Stomach (tissue), 4 donors: ENCODE measurements at regions not wholly inside any gene's neighbourhood (a gene's known extent, or its start where the extent isn't known, plus 50 kb on each side); places are given as distances from the start of the nearest gene placed in this dataset.

Experiments
- CTCF ChIP-seq, 7 experiments: fragments of 450-650 bp in 4 of 7; fragments of 200-600 bp in 3 of 7; sonication (generic) in 3 of 7; IDR thresholded peaks; one replicate each; pipeline ENCODE4 v1.5.1; 2016 to 2019; ENCODE audit warnings: antibody characterized with exemption in 7 of 7, control low read depth in 2 of 7, mild to moderate bottlenecking in 1 of 7
- EP300 ChIP-seq: sonication (generic); formaldehyde crosslinking; IDR thresholded peaks from one replicate; pipeline ENCODE4 v1.6.1; 2017; ENCODE audit warnings: antibody characterized with exemption
- POLR2AphosphoS5 ChIP-seq, 3 donors: sonication (generic); formaldehyde crosslinking; IDR thresholded peaks; one replicate each; pipeline ENCODE4 v1.6.1; 2016; ENCODE audit warnings: antibody characterized with exemption in 3 of 3

- TF ChIP-seq POLR2AphosphoS5 (IDR thresholded peaks at IDR 0.05) (no peak), CTCF (IDR thresholded peaks at IDR 0.05) (no peak), EP300 (no peak)
These were observed 134.2 kb upstream of the PWP1 start for GRCh38 chr12:107551434-107551833.
